Fibroblast of villous mesenchyme (primary cell): ENCODE measurements at regions not wholly inside any gene's neighbourhood (a gene's known extent, or its start where the extent isn't known, plus 50 kb on each side); places are given as distances from the start of the nearest gene placed in this dataset. TPM values are rescaled to one million over a fixed set of nuclear protein-coding genes. Genes with fewer than 3 reads are reported as not detected.
"Not testable (repeated sequence)": the region's sequence is repeated elsewhere in the genome, so short reads cannot be mapped to it uniquely, and the experiment has no call there.

ENCODE experiments used
- DNase-seq: peaks from one replicate; pipeline ENCODE4 v3.0.0-alpha.2; 2010; ENCODE audit warnings: low read depth
- H3K4me3 ChIP-seq: 2 replicates; pipeline ENCODE4 v1.5.1; 2011; ENCODE audit warnings: low read depth, mild to moderate bottlenecking, low read length
- CTCF ChIP-seq: IDR thresholded peaks from 2 replicates; pipeline ENCODE4 v1.5.1; 2012; ENCODE audit warnings: low read depth, mild to moderate bottlenecking, low read length; ENCODE audit not compliant: insufficient read depth
- small RNA-seq: library from RNA; depleted of rRNA; stranded (forward); fragments of <200 nt; gene quantifications from one replicate; pipeline ENCODE3, GENCODE V24; 2012

- no peak overlapping the region for H3K4me3 ChIP-seq
- no peak for TF ChIP-seq CTCF
- no peak for DNase-seq
Measured at GRCh38 chrY:11099004-11099403, 1571.3 kb downstream of the TSPY10 start.

- DNase-seq, H3K4me3 ChIP-seq: not testable (repeated sequence)
Measured at GRCh38 chrY:11100472-11100871, 1572.8 kb downstream of the TSPY10 start.

- H3K4me3 ChIP-seq, DNase-seq: not testable (repeated sequence)
Measured at GRCh38 chrY:11102987-11103386, 1575.3 kb downstream of the TSPY10 start.

GRCh38 chrY:11107127-11107918 lies 1579.6 kb downstream of the TSPY10 start:
- not testable (repeated sequence) for DNase-seq

GRCh38 chrY:11151724-11152123 lies 1549.3 kb upstream of the USP9Y start:
- H3K4me3 ChIP-seq, DNase-seq: not testable (repeated sequence)

More at GRCh38 chrY:11107127-11107918, 1579.6 kb downstream of the TSPY10 start:
- H3K4me3 ChIP-seq: not testable (repeated sequence)

GRCh38 chrY:11156100-11156499 lies 1544.9 kb upstream of the USP9Y start:
- DNase-seq, H3K4me3 ChIP-seq: not testable (repeated sequence)

GRCh38 chrY:11156846-11157245 lies 1544.2 kb upstream of the USP9Y start:
- not testable (repeated sequence) for H3K4me3 ChIP-seq, DNase-seq

GRCh38 chrY:11177033-11177432 lies 1524.0 kb upstream of the USP9Y start:
- H3K4me3 ChIP-seq, DNase-seq: not testable (repeated sequence)

GRCh38 chrY:11201133-11201532 lies 1499.9 kb upstream of the USP9Y start:
- not testable (repeated sequence) for DNase-seq, H3K4me3 ChIP-seq

- peak overlapping the region; percentile 57 for H3K4me3 ChIP-seq
- DNase-seq: peak; percentile 20
Measured at GRCh38 chrY:11214851-11215250, 1486.2 kb upstream of the USP9Y start.

Small RNAs in the stretch of these regions (small RNA-seq; reads per million reads assigned to genes)
- gene AC134878.1 (not detected), gene AC140113.1 (not detected), gene AC140113.2 (not detected), gene AC140113.3 (not detected), gene AC140113.4 (not detected), gene ANKRD20A6P (not detected)
